Activated naive CD8-positive, alpha-beta T cell treated with anti-CD3 and anti-CD28 coated beads, Interleukin-2, amount 10 ng/mL, durations not matched to agents 7 days and 5 days (primary cell): ENCODE measurements at regions not wholly inside any gene's neighbourhood (a gene's known extent, or its start where the extent isn't known, plus 50 kb on each side); places are given as distances from the start of the nearest gene placed in this dataset.
"Not testable (repeated sequence)": the region's sequence is repeated elsewhere in the genome, so short reads cannot be mapped to it uniquely, and the experiment has no call there.

Source experiments
- ATAC-seq: fragments of 150-1000 bp; cut with Tn5 transposase; one replicate; pipeline ENCODE4 v1.10.0; 2021; ENCODE audit warnings: low read depth, moderate library complexity
- POLR2A ChIA-PET: fragments of 350-600 bp; sonication (Branson Sonifier 250); formaldehyde crosslinking; loops from one replicate; lab custom pipeline; 2021; ENCODE audit warnings: antibody characterized with exemption; lab: Charles Lee
- DNase-seq: peaks from one replicate; pipeline ENCODE4 v3.0.0; 2021
- H3K27ac Mint-ChIP-seq: one replicate; pipeline ENCODE4 v1.8.0; 2022; ENCODE audit warnings: mild to moderate bottlenecking, mixed read lengths
- H3K27me3 Mint-ChIP-seq: one replicate; pipeline ENCODE4 v1.8.0; 2022; ENCODE audit warnings: mild to moderate bottlenecking, moderate library complexity, mixed read lengths
- H3K36me3 Mint-ChIP-seq: one replicate; pipeline ENCODE4 v1.8.0; 2021; ENCODE audit warnings: mild to moderate bottlenecking, mixed read lengths
- H3K4me1 Mint-ChIP-seq: one replicate; pipeline ENCODE4 v1.8.0; 2021; ENCODE audit warnings: mixed read lengths
- H3K4me3 Mint-ChIP-seq: one replicate; pipeline ENCODE4 v1.8.0; 2022; ENCODE audit warnings: mild to moderate bottlenecking, moderate library complexity, mixed read lengths
- H3K9me3 Mint-ChIP-seq: one replicate; pipeline ENCODE4 v1.8.0; 2021; ENCODE audit warnings: mixed read lengths

DNA sequence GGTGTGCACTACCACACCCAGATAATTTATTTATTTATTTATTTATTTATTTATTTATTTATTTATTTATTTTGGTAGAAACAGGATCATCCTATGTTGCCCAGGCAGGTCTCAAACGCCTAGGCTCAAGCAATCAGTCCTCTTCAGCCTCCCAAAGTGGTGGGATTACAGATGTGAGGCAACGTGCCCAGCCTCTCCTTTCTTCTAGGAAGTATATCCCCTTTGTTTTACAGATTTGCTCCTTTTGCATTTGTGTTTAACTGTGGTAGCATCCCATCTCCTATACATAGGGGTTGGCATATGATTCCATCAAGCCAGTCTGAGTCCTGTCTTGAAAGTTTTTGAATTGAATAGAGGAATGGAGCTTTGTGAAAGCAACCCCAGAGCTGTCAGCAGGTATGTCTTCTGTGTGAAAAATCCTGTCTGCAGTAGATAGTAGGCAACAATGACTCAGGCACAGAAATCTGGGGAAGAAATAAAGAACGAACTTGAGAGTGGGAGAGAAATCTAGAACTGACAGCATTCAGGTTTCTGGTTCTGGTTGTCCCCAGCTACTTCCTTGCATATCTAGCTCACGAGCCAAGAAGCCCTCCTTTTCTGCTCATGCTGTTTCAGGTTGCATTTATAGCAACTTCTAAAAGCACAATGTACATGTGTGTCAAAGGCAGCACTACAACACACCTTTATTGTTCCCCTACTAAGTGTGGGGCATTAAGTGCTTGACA lies 113.7 kb upstream of the LSM6 start:
- peaks cover 16% of the 10 kb centered on the region for H3K27me3 Mint-ChIP-seq
- no peak for ATAC-seq

DNA sequence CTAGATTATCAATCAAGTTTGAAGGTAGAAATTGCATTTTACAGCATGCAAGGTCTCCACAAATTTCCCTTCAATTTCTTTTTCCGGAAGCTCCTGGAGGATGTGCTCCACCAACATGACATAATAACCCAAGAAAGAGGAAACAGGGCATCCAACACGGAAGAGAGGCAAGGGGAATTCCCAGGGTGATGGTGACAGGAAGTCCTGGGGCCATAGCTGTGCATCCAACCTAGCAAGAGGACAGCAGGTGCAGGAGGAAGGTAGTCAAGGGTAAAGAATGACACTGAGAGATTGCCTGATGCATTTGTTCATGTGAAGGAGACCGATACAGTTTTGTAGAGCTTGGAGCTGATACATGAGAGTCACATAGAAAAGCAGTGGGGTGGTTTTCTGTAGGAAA lies 115.7 kb upstream of the LSM6 start:
- no peaks in the 10 kb centered on the region for H3K4me1 Mint-ChIP-seq
- DNase-seq, result no peak
- no peak overlapping the region for H3K4me3 Mint-ChIP-seq
- POLR2A ChIA-PET, result no interaction called here
- no peak for ATAC-seq
- no peaks in the 10 kb centered on the region for H3K9me3 Mint-ChIP-seq
- H3K27ac Mint-ChIP-seq, result no peak overlapping the region
- no peaks in the 10 kb centered on the region for H3K36me3 Mint-ChIP-seq
- H3K27me3 Mint-ChIP-seq, result peaks cover 14% of the 10 kb centered on the region

More for the DNA sequence above, 113.7 kb upstream of the LSM6 start:
- Mint-ChIP-seq H3K4me3 (no peak overlapping the region), H3K9me3 (no peaks in the 10 kb centered on the region), H3K27ac (no peak overlapping the region), H3K4me1 (no peaks in the 10 kb centered on the region), H3K36me3 (no peaks in the 10 kb centered on the region)
- DNase-seq, result no peak
- POLR2A ChIA-PET, result no interaction called here

DNA sequence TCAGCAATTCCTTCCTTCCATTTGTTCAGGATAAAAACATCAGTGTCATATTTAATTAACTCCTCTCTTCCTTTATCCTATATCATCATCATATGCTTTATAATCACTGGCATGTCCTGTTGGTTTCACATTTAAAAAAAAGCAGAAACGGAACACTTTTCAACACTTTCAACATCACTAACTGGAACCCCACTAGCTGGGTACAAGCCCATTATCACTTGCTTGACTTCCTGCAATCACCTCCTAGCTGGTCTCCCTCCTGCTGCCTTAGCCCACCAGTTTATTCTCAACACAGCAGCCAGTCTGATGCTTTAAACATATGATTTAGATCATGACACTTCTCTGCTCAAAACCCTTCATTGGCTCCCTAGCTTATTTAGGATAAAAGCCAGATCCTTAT lies 116.4 kb upstream of the LSM6 start:
- H3K36me3 Mint-ChIP-seq, result no peaks in the 10 kb centered on the region
- H3K27me3 Mint-ChIP-seq, result peaks cover 12% of the 10 kb centered on the region
- no peak for ATAC-seq
- H3K4me1 Mint-ChIP-seq, result peaks cover 2% of the 10 kb centered on the region
- no peaks in the 10 kb centered on the region for H3K9me3 Mint-ChIP-seq
- H3K27ac Mint-ChIP-seq, result no peak overlapping the region
- POLR2A ChIA-PET, result no interaction called here
- H3K4me3 Mint-ChIP-seq, result no peak overlapping the region
- DNase-seq, result no peak

DNA sequence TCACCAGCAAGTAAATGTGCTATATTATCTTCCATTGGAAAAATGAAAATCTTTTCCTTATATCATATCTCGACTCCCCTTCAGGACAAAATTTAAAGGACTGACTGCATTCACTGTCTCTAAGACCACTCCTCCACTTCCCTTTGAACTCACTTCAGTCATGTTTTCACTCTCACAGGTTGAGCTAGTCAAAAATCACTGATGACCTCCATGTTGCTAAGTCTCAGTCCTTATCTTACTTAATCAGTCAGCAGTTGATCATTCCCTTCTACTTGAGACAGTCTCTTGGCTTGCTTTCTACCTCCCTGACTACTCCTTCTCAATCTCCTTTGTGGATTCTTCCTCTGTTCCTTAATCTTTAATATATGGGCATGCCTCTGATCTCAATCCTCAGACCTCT lies 117.0 kb upstream of the LSM6 start:
- ATAC-seq, result no peak
- POLR2A ChIA-PET, result no interaction called here
- H3K4me3 Mint-ChIP-seq, result no peak overlapping the region

DNA sequence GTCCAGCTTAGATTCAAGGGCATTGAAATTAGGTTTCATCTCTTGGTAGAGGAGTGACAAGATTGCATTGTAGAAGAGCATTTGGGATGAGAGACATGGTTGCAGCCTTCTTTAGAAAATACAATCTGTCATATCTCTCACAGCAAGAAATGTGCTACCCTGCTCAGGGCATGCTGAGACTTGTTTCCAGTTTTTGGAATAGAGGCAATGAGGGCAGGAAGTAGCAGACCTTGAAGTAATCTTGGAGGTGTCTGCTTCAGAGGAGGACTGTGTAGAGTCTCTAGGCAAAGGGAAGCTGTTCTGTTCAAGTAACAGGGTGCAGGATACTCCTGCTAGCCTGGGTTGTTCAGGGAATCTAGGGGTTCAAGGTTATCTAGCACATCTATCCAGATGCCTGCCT lies 116.1 kb upstream of the ZNF827 start:
- DNase-seq (no peak), ATAC-seq (no peak)
- POLR2A ChIA-PET, result no interaction called here
- peaks cover 2% of the 10 kb centered on the region for H3K4me1 Mint-ChIP-seq
- H3K4me3 Mint-ChIP-seq, result no peak overlapping the region
- H3K9me3 Mint-ChIP-seq, result no peaks in the 10 kb centered on the region
- no peaks in the 10 kb centered on the region for H3K36me3 Mint-ChIP-seq
- H3K27ac Mint-ChIP-seq, result no peak overlapping the region
- no peaks in the 10 kb centered on the region for H3K27me3 Mint-ChIP-seq

More for the DNA sequence above, 117.0 kb upstream of the LSM6 start:
- Mint-ChIP-seq H3K27ac (no peak overlapping the region), H3K4me1 (peaks cover 2% of the 10 kb centered on the region), H3K36me3 (no peaks in the 10 kb centered on the region), H3K27me3 (peaks cover 12% of the 10 kb centered on the region), H3K9me3 (no peaks in the 10 kb centered on the region)
- DNase-seq, result no peak

DNA sequence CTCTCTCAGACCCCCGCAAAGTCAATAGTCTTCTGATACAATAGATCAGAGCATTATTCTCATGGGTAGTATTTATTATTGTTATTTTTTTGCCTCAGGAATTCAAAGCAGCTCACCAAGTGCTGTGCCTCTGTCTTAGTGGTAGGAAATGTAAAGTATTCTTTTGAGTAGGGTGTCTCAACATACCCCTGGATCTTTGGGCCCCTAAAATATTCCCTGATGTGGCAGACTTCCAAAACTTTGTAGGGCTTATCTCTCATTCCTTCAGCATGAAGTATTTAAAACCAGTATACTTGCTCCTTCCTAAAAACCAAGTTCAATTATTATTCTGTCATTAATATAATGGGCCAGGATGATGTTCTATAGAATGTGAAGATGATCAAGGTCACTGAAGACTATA lies 115.3 kb upstream of the ZNF827 start:
- peaks cover 2% of the 10 kb centered on the region for H3K4me1 Mint-ChIP-seq
- POLR2A ChIA-PET, result no interaction called here
- no peak for ATAC-seq

DNA sequence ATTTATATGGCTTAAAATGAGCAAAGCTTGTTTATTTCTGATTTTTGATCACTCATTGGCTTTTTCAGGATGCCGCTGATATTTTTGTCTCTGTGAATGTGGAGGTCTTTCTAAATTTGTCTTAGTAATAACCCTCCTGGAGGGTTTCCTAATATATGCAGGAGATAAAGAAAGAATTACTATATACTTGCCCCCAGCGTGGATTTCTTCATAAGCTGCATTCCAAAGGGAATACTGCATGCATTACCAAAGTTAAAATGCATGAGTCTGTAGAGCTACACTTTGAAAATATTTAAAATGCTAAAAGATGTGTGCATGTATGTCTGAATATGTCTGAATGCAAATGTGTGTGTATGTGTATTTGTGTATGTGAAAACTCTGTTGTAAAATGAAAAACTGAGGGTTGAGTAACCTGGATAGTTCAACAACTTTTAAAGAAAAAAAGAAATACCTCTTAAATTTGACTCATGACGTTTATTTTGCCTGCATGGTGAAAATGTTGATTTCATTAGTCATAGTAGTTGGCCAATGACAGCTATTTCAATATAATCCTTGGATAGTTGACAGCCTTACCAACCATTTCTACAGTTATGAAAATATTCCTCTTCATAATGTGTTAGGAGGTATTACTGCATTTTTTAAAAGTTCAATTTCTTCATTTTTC lies 113.2 kb upstream of the ZNF827 start:
- Mint-ChIP-seq H3K27ac (no peak overlapping the region), H3K9me3 (no peaks in the 10 kb centered on the region), H3K27me3 (no peaks in the 10 kb centered on the region), H3K36me3 (no peaks in the 10 kb centered on the region), H3K4me1 (peaks cover 2% of the 10 kb centered on the region), H3K4me3 (no peak overlapping the region)
- no peak for DNase-seq
- ATAC-seq, result no peak
- POLR2A ChIA-PET, result no interaction called here

More for the DNA sequence above, 115.3 kb upstream of the ZNF827 start:
- no peaks in the 10 kb centered on the region for H3K36me3 Mint-ChIP-seq
- no peaks in the 10 kb centered on the region for H3K27me3 Mint-ChIP-seq
- H3K9me3 Mint-ChIP-seq, result no peaks in the 10 kb centered on the region
- H3K27ac Mint-ChIP-seq, result no peak overlapping the region
- H3K4me3 Mint-ChIP-seq, result no peak overlapping the region
- no peak for DNase-seq

DNA sequence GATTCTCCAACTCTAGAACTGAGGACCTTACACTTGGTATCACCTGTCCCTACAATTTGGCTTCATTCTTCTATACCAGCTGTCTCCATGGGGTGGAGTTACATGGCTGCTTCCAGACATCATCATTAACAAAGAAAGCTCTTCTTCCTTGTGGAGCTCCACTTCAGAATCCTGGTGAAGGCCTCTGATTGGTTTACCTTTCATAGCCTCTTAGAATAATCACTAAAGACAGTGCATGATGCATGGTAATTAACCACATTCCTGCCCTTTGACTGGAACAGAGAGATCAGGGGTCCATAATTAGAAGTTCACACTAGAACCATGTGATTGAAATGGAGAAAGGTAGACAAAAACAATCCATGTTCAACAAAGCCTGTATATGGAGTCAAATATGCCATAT lies 112.6 kb upstream of the ZNF827 start:
- POLR2A ChIA-PET, result no interaction called here

GRCh38 chr4:146049802-146050201 lies 111.2 kb upstream of the ZNF827 start:
- Mint-ChIP-seq H3K4me3 (no peak overlapping the region), H3K36me3 (no peaks in the 10 kb centered on the region), H3K27ac (no peak overlapping the region), H3K27me3 (peaks cover 3% of the 10 kb centered on the region), H3K9me3 (peaks cover 2% of the 10 kb centered on the region), H3K4me1 (peaks cover 2% of the 10 kb centered on the region)
- no peak for DNase-seq
- POLR2A ChIA-PET, result no interaction called here
- ATAC-seq, result no peak

More for the DNA sequence above, 112.6 kb upstream of the ZNF827 start:
- ATAC-seq, result no peak
- H3K27me3 Mint-ChIP-seq, result no peaks in the 10 kb centered on the region
- H3K4me3 Mint-ChIP-seq, result no peak overlapping the region
- peaks cover 2% of the 10 kb centered on the region for H3K4me1 Mint-ChIP-seq
- no peak overlapping the region for H3K27ac Mint-ChIP-seq
- peaks cover 2% of the 10 kb centered on the region for H3K9me3 Mint-ChIP-seq
- H3K36me3 Mint-ChIP-seq, result no peaks in the 10 kb centered on the region
- no peak for DNase-seq

GRCh38 chr4:146047768-146048167 lies 109.1 kb upstream of the ZNF827 start:
- H3K27ac Mint-ChIP-seq, H3K4me1 Mint-ChIP-seq, H3K9me3 Mint-ChIP-seq, H3K36me3 Mint-ChIP-seq, ATAC-seq, H3K4me3 Mint-ChIP-seq, POLR2A ChIA-PET, H3K27me3 Mint-ChIP-seq, DNase-seq: not testable (repeated sequence)

DNA sequence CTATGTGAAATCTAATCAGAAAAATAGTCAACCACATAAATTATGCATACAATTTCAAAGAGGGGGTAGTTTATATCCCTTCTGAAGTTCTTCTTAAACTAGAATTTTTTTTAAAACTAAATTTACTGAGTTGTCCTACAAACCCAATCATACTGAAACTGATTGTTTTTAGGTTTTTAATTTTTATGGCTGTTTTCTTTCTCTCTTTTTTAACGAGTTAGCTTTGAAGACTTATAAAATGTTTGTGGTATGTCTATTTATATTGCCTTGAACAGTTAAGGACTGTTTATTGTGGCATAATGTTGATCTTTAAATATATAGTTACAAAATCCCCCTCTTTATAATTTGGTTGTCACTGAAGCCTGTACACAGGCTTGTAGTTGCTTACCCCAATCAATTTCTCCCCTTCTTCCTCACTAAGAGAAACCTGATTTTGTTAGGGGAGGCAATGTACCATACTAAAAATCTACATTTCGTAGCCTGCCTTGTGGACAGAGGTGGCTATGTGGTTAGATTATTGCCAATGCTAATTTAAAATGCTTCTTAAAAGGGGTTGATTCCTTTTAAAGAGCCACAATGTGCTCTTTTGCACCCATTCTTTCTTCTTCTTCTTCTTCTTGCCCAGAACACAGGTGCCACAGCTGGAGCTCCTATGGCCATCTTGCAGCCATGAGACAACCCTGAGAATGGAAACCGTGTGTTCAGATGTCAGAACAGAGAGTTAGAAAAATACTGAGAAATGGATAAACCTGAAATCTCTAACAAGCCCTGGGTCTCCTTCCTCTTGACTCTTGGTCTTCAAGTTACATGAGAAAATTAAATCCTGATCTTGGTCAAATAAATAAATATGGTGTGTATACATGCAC lies 102.7 kb upstream of the ZNF827 start:
- Mint-ChIP-seq H3K4me1 (no peaks in the 10 kb centered on the region), H3K27me3 (peaks cover 4% of the 10 kb centered on the region), H3K36me3 (peaks cover 2% of the 10 kb centered on the region), H3K9me3 (peaks cover 2% of the 10 kb centered on the region), H3K27ac (no peak overlapping the region), H3K4me3 (no peak overlapping the region)
- ATAC-seq (no peak), DNase-seq (no peak)
- POLR2A ChIA-PET, result no interaction called here

DNA sequence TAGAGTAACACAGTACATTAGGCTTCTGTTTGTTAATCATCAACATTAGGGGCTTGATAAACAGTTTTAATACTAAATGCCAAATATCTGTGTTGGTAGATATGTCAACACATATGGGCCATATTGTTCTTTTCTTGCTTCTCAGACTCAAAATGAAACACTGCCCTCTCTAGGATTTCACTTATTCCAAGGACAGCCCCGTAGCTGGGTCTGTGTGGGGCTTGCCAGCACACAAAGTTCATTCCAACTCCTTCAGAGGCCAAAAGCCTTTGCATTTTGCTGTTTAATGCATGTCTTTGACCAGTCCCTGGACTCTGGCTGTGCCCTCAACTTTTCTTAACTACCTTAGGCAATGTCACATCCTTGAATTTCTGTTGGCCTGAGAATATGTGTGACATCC lies 102.0 kb upstream of the ZNF827 start:
- H3K36me3 Mint-ChIP-seq, result peaks cover 2% of the 10 kb centered on the region
- peaks cover 4% of the 10 kb centered on the region for H3K27me3 Mint-ChIP-seq
- POLR2A ChIA-PET, result no interaction called here
- no peaks in the 10 kb centered on the region for H3K4me1 Mint-ChIP-seq
- H3K9me3 Mint-ChIP-seq, result peaks cover 2% of the 10 kb centered on the region
- ATAC-seq (no peak), DNase-seq (no peak)
- no peak overlapping the region for H3K27ac Mint-ChIP-seq
- no peak overlapping the region for H3K4me3 Mint-ChIP-seq

GRCh38 chr4:146033149-146033548 lies 94.5 kb upstream of the ZNF827 start:
- H3K4me1 Mint-ChIP-seq, result peaks cover 5% of the 10 kb centered on the region

More at GRCh38 chr4:146033149-146033548, 94.5 kb upstream of the ZNF827 start:
- Mint-ChIP-seq H3K9me3 (no peaks in the 10 kb centered on the region), H3K27ac (no peak overlapping the region), H3K27me3 (peaks cover 6% of the 10 kb centered on the region), H3K36me3 (no peaks in the 10 kb centered on the region), H3K4me3 (no peak overlapping the region)
- ATAC-seq (no peak), DNase-seq (no peak)
- POLR2A ChIA-PET, result no interaction called here
